ENCODE measurements at regions not wholly inside any gene's neighbourhood (a gene's known extent, or its start where the extent isn't known, plus 50 kb on each side); places are given as distances from the start of the nearest gene placed in this dataset.

GRCh38 chr4:31598639-31599038 is 878.5 kb downstream of the PCDH7 start:
- no peak overlapping the region for H3K4me3 ChIP-seq (replicated peaks; ENCODE audit: low read depth, low read length)
- no peak for TF ChIP-seq CTCF (IDR thresholded peaks at IDR 0.05; ENCODE audit: insufficient read depth, low read length, poor library complexity, severe bottlenecking)
- DNase-seq (ENCODE audit: extremely low read depth, insufficient read length) = no peak
- no peaks in the 10 kb centered on the region for H3K27me3 ChIP-seq (replicated peaks; ENCODE audit: control insufficient read depth, insufficient read depth, low read length)
- H3K36me3 ChIP-seq (ENCODE audit: control insufficient read depth, insufficient read depth, low read length) = no peaks in the 10 kb centered on the region

GRCh38 chr4:31601793-31602192 is 881.6 kb downstream of the PCDH7 start:
- TF ChIP-seq CTCF (IDR thresholded peaks at IDR 0.05; ENCODE audit: insufficient read depth, low read length, poor library complexity, severe bottlenecking) = no peak
- Histone ChIP-seq H3K36me3 (ENCODE audit: control insufficient read depth, insufficient read depth, low read length) (no peaks in the 10 kb centered on the region), H3K4me3 (replicated peaks; ENCODE audit: low read depth, low read length) (no peak overlapping the region), H3K27me3 (replicated peaks; ENCODE audit: control insufficient read depth, insufficient read depth, low read length) (no peaks in the 10 kb centered on the region)
- DNase-seq (ENCODE audit: extremely low read depth, insufficient read length) = no peak

- no peak overlapping the region for H3K4me3 ChIP-seq (replicated peaks; ENCODE audit: low read depth, low read length)
- TF ChIP-seq CTCF (IDR thresholded peaks at IDR 0.05; ENCODE audit: insufficient read depth, low read length, poor library complexity, severe bottlenecking) = no peak
- no peak for DNase-seq (ENCODE audit: extremely low read depth, insufficient read length)
These were observed 893.9 kb downstream of the PCDH7 start for GRCh38 chr4:31613946-31614623.

GRCh38 chr4:31617667-31618066 is 897.5 kb downstream of the PCDH7 start:
- Histone ChIP-seq H3K36me3 (ENCODE audit: control insufficient read depth, insufficient read depth, low read length) (no peaks in the 10 kb centered on the region), H3K4me3 (replicated peaks; ENCODE audit: low read depth, low read length) (no peak overlapping the region), H3K27me3 (replicated peaks; ENCODE audit: control insufficient read depth, insufficient read depth, low read length) (no peaks in the 10 kb centered on the region)
- no peak for TF ChIP-seq CTCF (IDR thresholded peaks at IDR 0.05; ENCODE audit: insufficient read depth, low read length, poor library complexity, severe bottlenecking)
- DNase-seq (ENCODE audit: extremely low read depth, insufficient read length) = no peak

More at GRCh38 chr4:31613946-31614623, 893.9 kb downstream of the PCDH7 start:
- no peaks in the 10 kb centered on the region for H3K27me3 ChIP-seq (replicated peaks; ENCODE audit: control insufficient read depth, insufficient read depth, low read length)
- H3K36me3 ChIP-seq (ENCODE audit: control insufficient read depth, insufficient read depth, low read length) = no peaks in the 10 kb centered on the region

- TF ChIP-seq CTCF (IDR thresholded peaks at IDR 0.05; ENCODE audit: insufficient read depth, low read length, poor library complexity, severe bottlenecking) = no peak
- no peaks in the 10 kb centered on the region for H3K27me3 ChIP-seq (replicated peaks; ENCODE audit: control insufficient read depth, insufficient read depth, low read length)
- H3K36me3 ChIP-seq (ENCODE audit: control insufficient read depth, insufficient read depth, low read length) = no peaks in the 10 kb centered on the region
- DNase-seq (ENCODE audit: extremely low read depth, insufficient read length) = no peak
- H3K4me3 ChIP-seq (replicated peaks; ENCODE audit: low read depth, low read length) = no peak overlapping the region
These were observed 900.3 kb downstream of the PCDH7 start for GRCh38 chr4:31620476-31620875.

GRCh38 chr4:31645236-31645635 is 925.1 kb downstream of the PCDH7 start:
- no peaks in the 10 kb centered on the region for H3K36me3 ChIP-seq (ENCODE audit: control insufficient read depth, insufficient read depth, low read length)
- no peak for DNase-seq (ENCODE audit: extremely low read depth, insufficient read length)
- no peak overlapping the region for H3K4me3 ChIP-seq (replicated peaks; ENCODE audit: low read depth, low read length)
- no peak for TF ChIP-seq CTCF (IDR thresholded peaks at IDR 0.05; ENCODE audit: insufficient read depth, low read length, poor library complexity, severe bottlenecking)
- H3K27me3 ChIP-seq (replicated peaks; ENCODE audit: control insufficient read depth, insufficient read depth, low read length) = no peaks in the 10 kb centered on the region
